Naive thymus-derived CD8-positive, alpha-beta T cell (primary cell): ENCODE measurements at regions not wholly inside any gene's neighbourhood (a gene's known extent, or its start where the extent isn't known, plus 50 kb on each side); places are given as distances from the start of the nearest gene placed in this dataset.
"Not testable (repeated sequence)": the region's sequence is repeated elsewhere in the genome, so short reads cannot be mapped to it uniquely, and the experiment has no call there.

ENCODE experiments used
- ATAC-seq, 2 donors: fragments of 150-1000 bp; cut with Tn5 transposase in 1 of 2; sonication (Bioruptor Pico), chemical (Tn5 transposase) in 1 of 2; 1 replicate in 1 of 2; 2 replicates in 1 of 2; pipeline ENCODE4 v1.10.0; 2021; ENCODE audit warnings: mild to moderate bottlenecking in 2 of 2, moderate library complexity in 2 of 2
- POLR2A ChIA-PET: fragments of 350-600 bp; sonication (Branson Sonifier 250); formaldehyde crosslinking; loops from one replicate; lab custom pipeline; 2021; ENCODE audit warnings: antibody characterized with exemption; lab: Charles Lee
- DNase-seq, 10 donors: peaks; one replicate each; pipeline versions ENCODE4 v3.0.0 to v3.0.0-alpha.2; 2020 to 2022
- H3K27ac Mint-ChIP-seq, 10 donors: one replicate each; pipeline ENCODE4 v1.8.0; 2020 to 2022; ENCODE audit warnings: mild to moderate bottlenecking in 10 of 10, mixed read lengths in 10 of 10, moderate library complexity in 4 of 10, inconsistent platforms in 1 of 10
- H3K27me3 Mint-ChIP-seq, 5 donors: one replicate each; pipeline ENCODE4 v1.8.0; 2021 to 2022; ENCODE audit warnings: mixed read lengths in 5 of 5
- H3K36me3 Mint-ChIP-seq, 3 donors: one replicate each; pipeline ENCODE4 v1.8.0; 2020 to 2022; ENCODE audit warnings: mixed read lengths in 3 of 3, mild to moderate bottlenecking in 2 of 3, inconsistent platforms in 1 of 3
- H3K4me1 Mint-ChIP-seq, 4 donors: one replicate each; pipeline ENCODE4 v1.8.0; 2021 to 2022; ENCODE audit warnings: mixed read lengths in 4 of 4
- H3K4me3 Mint-ChIP-seq, 10 donors: one replicate each; pipeline ENCODE4 v1.8.0; 2020 to 2022; ENCODE audit warnings: mild to moderate bottlenecking in 10 of 10, mixed read lengths in 10 of 10, moderate library complexity in 6 of 10, inconsistent platforms in 1 of 10
- H3K9me3 Mint-ChIP-seq, 9 donors: one replicate each; pipeline ENCODE4 v1.8.0; 2020 to 2022; ENCODE audit warnings: mixed read lengths in 9 of 9, mild to moderate bottlenecking in 3 of 9, inconsistent platforms in 1 of 9, moderate library complexity in 1 of 9

- H3K9me3 Mint-ChIP-seq, result no peaks in the 10 kb centered on the region
- H3K4me3 Mint-ChIP-seq, result no peak overlapping the region
- H3K27me3 Mint-ChIP-seq, result peaks cover 8 to 15% (median 12%) of the 10 kb centered on the region in 5 donors
- H3K4me1 Mint-ChIP-seq, result peaks cover 3 to 10% (median 8%) of the 10 kb centered on the region in 4 donors
- POLR2A ChIA-PET, result no interaction called here
- ATAC-seq, result no peak
- DNase-seq, result no peak
- no peaks in the 10 kb centered on the region for H3K36me3 Mint-ChIP-seq
- H3K27ac Mint-ChIP-seq, result no peak overlapping the region
These were observed 159.8 kb upstream of the SALL4 start for GRCh38 chr20:51961964-51962761.

GRCh38 chr20:51960047-51960675, 157.8 kb upstream of the SALL4 start:
- H3K4me3 Mint-ChIP-seq, result no peak overlapping the region
- POLR2A ChIA-PET, result no interaction called here
- DNase-seq (no peak), ATAC-seq (no peak)
- H3K4me1 Mint-ChIP-seq, result peaks cover 3 to 10% (median 8%) of the 10 kb centered on the region in 4 donors
- peaks cover 7 to 15% (median 12%) of the 10 kb centered on the region in 5 donors for H3K27me3 Mint-ChIP-seq
- no peaks in the 10 kb centered on the region for H3K9me3 Mint-ChIP-seq
- H3K27ac Mint-ChIP-seq, result no peak overlapping the region
- H3K36me3 Mint-ChIP-seq, result no peaks in the 10 kb centered on the region

GRCh38 chr20:51959066-51959542, 156.8 kb upstream of the SALL4 start:
- Mint-ChIP-seq H3K4me1 (peaks cover 3 to 10% (median 8%) of the 10 kb centered on the region in 4 donors), H3K36me3 (no peaks in the 10 kb centered on the region), H3K9me3 (no peaks in the 10 kb centered on the region), H3K27me3 (peaks cover 7 to 13% (median 12%) of the 10 kb centered on the region in 5 donors), H3K4me3 (no peak overlapping the region), H3K27ac (no peak overlapping the region)
- no peak for DNase-seq
- POLR2A ChIA-PET, result no interaction called here
- no peak for ATAC-seq

GRCh38 chr20:51958099-51959065, 156.1 kb upstream of the SALL4 start:
- ATAC-seq, result no peak
- H3K4me3 Mint-ChIP-seq, result no peak overlapping the region
- H3K9me3 Mint-ChIP-seq, result peaks cover 0 to 3% (median 0%) of the 10 kb centered on the region in 9 donors
- H3K27me3 Mint-ChIP-seq, result peaks cover 8 to 16% (median 12%) of the 10 kb centered on the region in 5 donors
- H3K4me1 Mint-ChIP-seq, result peaks cover 3 to 10% (median 8%) of the 10 kb centered on the region in 4 donors
- no peaks in the 10 kb centered on the region for H3K36me3 Mint-ChIP-seq
- DNase-seq, result no peak
- POLR2A ChIA-PET, result no interaction called here
- no peak overlapping the region for H3K27ac Mint-ChIP-seq

GRCh38 chr20:51955756-51956155, 153.4 kb upstream of the SALL4 start:
- Mint-ChIP-seq H3K36me3 (no peaks in the 10 kb centered on the region), H3K27me3 (peaks cover 3 to 12% (median 8%) of the 10 kb centered on the region in 5 donors), H3K27ac (no peak overlapping the region), H3K4me1 (peaks cover 3 to 10% (median 8%) of the 10 kb centered on the region in 4 donors), H3K9me3 (peaks cover 0 to 3% (median 0%) of the 10 kb centered on the region in 9 donors), H3K4me3 (no peak overlapping the region)
- DNase-seq (no peak), ATAC-seq (no peak)
- POLR2A ChIA-PET, result no interaction called here

- Mint-ChIP-seq H3K9me3 (peaks cover 0 to 3% (median 0%) of the 10 kb centered on the region in 9 donors), H3K36me3 (no peaks in the 10 kb centered on the region), H3K4me3 (no peak overlapping the region), H3K27me3 (peaks cover 0 to 5% (median 3%) of the 10 kb centered on the region in 5 donors), H3K4me1 (peaks cover under 1 to 5% (median 4%) of the 10 kb centered on the region in 4 donors), H3K27ac (peak overlapping the region in 1 of 10 donors; percentile 29)
- no peak for ATAC-seq
- POLR2A ChIA-PET, result no interaction called here
- DNase-seq, result no peak
These were observed 151.5 kb upstream of the SALL4 start for GRCh38 chr20:51953731-51954340.

GRCh38 chr20:51950926-51951325, 148.6 kb upstream of the SALL4 start:
- POLR2A ChIA-PET, result no interaction called here
- Mint-ChIP-seq H3K4me3 (no peak overlapping the region), H3K9me3 (peaks cover 0 to 3% (median 0%) of the 10 kb centered on the region in 9 donors), H3K27ac (no peak overlapping the region), H3K4me1 (no peaks in the 10 kb centered on the region), H3K36me3 (no peaks in the 10 kb centered on the region), H3K27me3 (peaks cover 0 to 5% (median 3%) of the 10 kb centered on the region in 5 donors)
- no peak for ATAC-seq
- DNase-seq, result no peak

- no peak overlapping the region for H3K27ac Mint-ChIP-seq
- H3K9me3 Mint-ChIP-seq, result peaks cover 0 to 4% (median 0%) of the 10 kb centered on the region in 9 donors
- POLR2A ChIA-PET, result no interaction called here
- peaks cover 0 to 4% (median 0%) of the 10 kb centered on the region in 5 donors for H3K27me3 Mint-ChIP-seq
- DNase-seq (no peak), ATAC-seq (no peak)
- no peaks in the 10 kb centered on the region for H3K4me1 Mint-ChIP-seq
- no peak overlapping the region for H3K4me3 Mint-ChIP-seq
- H3K36me3 Mint-ChIP-seq, result no peaks in the 10 kb centered on the region
These were observed 144.3 kb upstream of the SALL4 start for GRCh38 chr20:51946586-51946985.

- peaks cover 0 to 2% (median 0%) of the 10 kb centered on the region in 5 donors for H3K27me3 Mint-ChIP-seq
- no peak overlapping the region for H3K4me3 Mint-ChIP-seq
- no peak overlapping the region for H3K27ac Mint-ChIP-seq
- no peaks in the 10 kb centered on the region for H3K36me3 Mint-ChIP-seq
- H3K4me1 Mint-ChIP-seq, result no peaks in the 10 kb centered on the region
- no peak for ATAC-seq
- POLR2A ChIA-PET, result no interaction called here
- DNase-seq, result no peak
- H3K9me3 Mint-ChIP-seq, result peaks cover 0 to 4% (median 0%) of the 10 kb centered on the region in 9 donors
These were observed 143.6 kb upstream of the SALL4 start for GRCh38 chr20:51945881-51946280.

- Mint-ChIP-seq H3K27ac (no peak overlapping the region), H3K4me1 (no peaks in the 10 kb centered on the region), H3K27me3 (peaks cover 0 to 2% (median 0%) of the 10 kb centered on the region in 5 donors), H3K36me3 (no peaks in the 10 kb centered on the region), H3K9me3 (peaks cover 0 to 4% (median 0%) of the 10 kb centered on the region in 9 donors), H3K4me3 (no peak overlapping the region)
- DNase-seq (no peak), ATAC-seq (no peak)
- POLR2A ChIA-PET, result no interaction called here
These were observed 142.9 kb upstream of the SALL4 start for GRCh38 chr20:51945177-51945576.

GRCh38 chr20:51943761-51944160, 141.4 kb upstream of the SALL4 start:
- no peaks in the 10 kb centered on the region for H3K36me3 Mint-ChIP-seq
- H3K27me3 Mint-ChIP-seq, result peaks cover 0 to 2% (median 0%) of the 10 kb centered on the region in 5 donors
- POLR2A ChIA-PET, result no interaction called here
- ATAC-seq (no peak), DNase-seq (no peak)
- no peak overlapping the region for H3K4me3 Mint-ChIP-seq
- H3K27ac Mint-ChIP-seq, result no peak overlapping the region
- peaks cover 0 to 2% (median 0%) of the 10 kb centered on the region in 4 donors for H3K4me1 Mint-ChIP-seq
- H3K9me3 Mint-ChIP-seq, result peaks cover 0 to 4% (median 0%) of the 10 kb centered on the region in 9 donors

GRCh38 chr20:51943326-51943725, 141.0 kb upstream of the SALL4 start:
- ATAC-seq, H3K4me1 Mint-ChIP-seq, H3K27me3 Mint-ChIP-seq, POLR2A ChIA-PET, H3K9me3 Mint-ChIP-seq, DNase-seq, H3K27ac Mint-ChIP-seq, H3K4me3 Mint-ChIP-seq, H3K36me3 Mint-ChIP-seq: not testable (repeated sequence)
